GM12891 (cell line): ENCODE measurements at regions not wholly inside any gene's neighbourhood (a gene's known extent, or its start where the extent isn't known, plus 50 kb on each side); places are given as distances from the start of the nearest gene placed in this dataset.

Experiments used
- POLR2A ChIP-seq: IDR thresholded peaks from 2 replicates; pipeline ENCODE4 v1.6.1; 2011; ENCODE audit warnings: low read depth, low read length, control low read depth
- POLR2AphosphoS5 ChIP-seq: IDR thresholded peaks from 2 replicates; pipeline ENCODE4 v1.6.1; 2011; ENCODE audit warnings: low read depth, low read length, control low read depth

DNA sequence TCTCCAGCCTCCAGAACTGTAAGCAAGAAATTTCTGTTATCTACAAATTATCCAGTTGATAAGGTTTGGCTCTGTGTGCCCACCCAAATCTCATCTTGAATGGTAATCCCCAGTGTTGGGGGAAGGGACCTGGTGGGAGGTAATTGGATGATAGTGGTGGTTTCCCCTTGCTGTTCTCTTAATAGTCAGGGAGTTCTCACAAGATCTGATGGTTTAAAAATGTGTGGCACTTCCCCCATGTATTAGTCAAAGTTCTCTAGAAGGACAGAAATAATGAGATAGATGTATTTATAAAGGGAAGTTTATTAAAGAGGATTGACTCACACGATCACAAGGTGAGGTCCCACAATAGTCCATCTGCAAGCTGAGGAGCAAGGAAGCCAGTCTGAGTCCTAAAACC is 56.2 kb upstream of the APBB1IP start:
- TF ChIP-seq POLR2A = no peak
- no peak for TF ChIP-seq POLR2AphosphoS5
